Mesodermal cell (in vitro differentiated cells): ENCODE measurements at regions not wholly inside any gene's neighbourhood (a gene's known extent, or its start where the extent isn't known, plus 50 kb on each side); places are given as distances from the start of the nearest gene placed in this dataset.
"Not testable (repeated sequence)": the region's sequence is repeated elsewhere in the genome, so short reads cannot be mapped to it uniquely, and the experiment has no call there.

ENCODE experiments used
- H3K27ac ChIP-seq: 2 replicates; pipeline ENCODE4 v1.7.0; 2013; ENCODE audit warnings: mild to moderate bottlenecking, low read depth, low read length, moderate library complexity; ENCODE audit not compliant: severe bottlenecking
- H3K36me3 ChIP-seq: 2 replicates; pipeline ENCODE4 v1.7.1; 2013; ENCODE audit warnings: mild to moderate bottlenecking, low read length, moderate library complexity; ENCODE audit not compliant: control insufficient read depth, insufficient read depth
- H3K4me1 ChIP-seq: one replicate; pipeline ENCODE4 v1.7.1; 2013; ENCODE audit warnings: mild to moderate bottlenecking, low read length; ENCODE audit not compliant: insufficient read depth, control insufficient read depth, poor library complexity, severe bottlenecking
- H3K4me3 ChIP-seq: 2 replicates; pipeline ENCODE4 v1.7.0; 2013; ENCODE audit warnings: low read length, control low read depth, mild to moderate bottlenecking; ENCODE audit not compliant: insufficient read depth, poor library complexity, severe bottlenecking; ENCODE audit errors: extremely low read depth
- H3K9me3 ChIP-seq: 2 replicates; pipeline ENCODE4 v1.7.1; 2013; ENCODE audit warnings: mild to moderate bottlenecking, low read length, moderate library complexity; ENCODE audit not compliant: control insufficient read depth
- WGBS, 2 experiments: methylation state at CpG; one replicate each; pipeline ENCODE4 v1.1.5; 2013; ENCODE audit warnings: missing lambda C conversion rate in 2 of 2; ENCODE audit not compliant: insufficient coverage in 2 of 2; 5-methylcytosine and 5-hydroxymethylcytosine counted together

DNA sequence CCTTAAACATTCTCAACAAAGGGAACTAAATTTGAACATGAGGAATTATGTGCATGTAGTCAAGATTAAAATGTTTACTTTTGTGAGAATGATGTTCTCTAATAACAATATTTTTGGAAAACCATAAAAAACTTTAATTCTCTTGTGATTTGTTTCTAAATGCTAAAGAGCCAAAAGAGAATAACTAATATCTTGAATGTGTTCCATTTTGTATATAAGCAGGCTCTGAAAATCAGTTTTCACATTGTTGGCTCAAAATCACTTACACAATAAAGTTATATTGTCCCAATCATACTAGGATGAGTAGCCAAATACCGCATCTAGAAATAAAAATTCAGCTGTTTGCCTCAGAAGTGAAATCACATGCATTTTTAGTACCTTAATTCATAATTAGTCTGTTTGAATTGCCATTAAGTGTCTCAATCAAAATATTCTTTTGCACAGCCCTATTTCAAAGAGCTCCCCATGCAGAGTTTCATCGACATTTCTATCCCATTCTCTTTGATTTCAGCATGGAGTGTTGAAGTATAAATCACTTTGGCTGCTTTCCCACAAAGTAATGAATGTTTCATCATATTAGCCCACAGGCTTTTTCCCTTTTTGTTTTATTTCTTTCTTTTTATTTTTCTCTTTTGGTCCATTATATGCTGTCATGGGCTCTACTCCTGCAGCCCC is 420.3 kb upstream of the POM121L12 start:
- Histone ChIP-seq H3K36me3 (no peaks in the 10 kb centered on the region), H3K4me3 (no peak overlapping the region), H3K27ac (no peak overlapping the region), H3K4me1 (no peaks in the 10 kb centered on the region), H3K9me3 (no peaks in the 10 kb centered on the region)
- 88% methylated on average over 2 of the region's 2 CpGs; no CpG with 5 or more reads in 1 of the 2 experiments for WGBS, 2 experiments

DNA sequence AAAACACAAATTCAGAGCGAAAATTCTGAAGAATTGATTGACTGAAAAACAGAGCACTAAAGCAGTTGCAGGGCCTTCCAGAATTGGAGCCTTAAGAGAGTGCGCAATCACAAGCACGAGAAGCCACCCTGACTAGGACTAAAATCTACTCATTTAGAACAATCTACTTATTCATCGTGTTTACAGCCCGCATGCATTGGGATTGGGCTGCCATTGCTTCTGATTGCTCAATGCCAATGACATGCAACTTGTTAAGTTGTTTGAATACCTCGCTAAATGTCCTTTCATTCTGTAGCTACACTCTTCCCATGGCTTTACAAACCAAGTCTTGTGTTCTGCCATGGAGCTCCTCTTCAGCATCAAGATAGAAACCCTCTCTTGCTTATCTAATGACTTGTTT is 425.9 kb upstream of the POM121L12 start:
- no peaks in the 10 kb centered on the region for H3K36me3 ChIP-seq
- no peak overlapping the region for H3K27ac ChIP-seq
- no peaks in the 10 kb centered on the region for H3K4me1 ChIP-seq
- no peaks in the 10 kb centered on the region for H3K9me3 ChIP-seq
- 88% methylated on average over 4 to 6 of the region's 6 CpGs for WGBS, 2 experiments
- H3K4me3 ChIP-seq: no peak overlapping the region

DNA sequence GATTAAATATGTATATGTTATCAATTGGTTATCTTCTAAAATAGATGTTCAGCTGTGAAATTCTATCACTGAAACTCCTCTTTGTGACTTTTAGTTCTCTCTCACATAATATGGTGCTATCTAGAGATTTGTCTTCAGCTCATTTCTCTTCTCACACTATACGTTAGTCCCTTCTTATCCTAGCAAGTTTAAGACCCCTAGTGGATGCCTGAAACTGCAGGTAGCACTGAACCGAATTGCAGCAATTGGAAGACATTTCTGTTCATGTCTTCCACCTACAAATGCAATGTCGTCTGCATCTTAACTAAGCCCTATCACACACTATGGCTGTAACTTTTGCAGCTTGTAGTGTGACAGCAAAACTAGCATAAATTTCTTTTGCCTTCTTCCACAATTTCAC is 442.7 kb upstream of the POM121L12 start:
- no peaks in the 10 kb centered on the region for H3K36me3 ChIP-seq
- H3K27ac ChIP-seq: no peak overlapping the region
- peaks cover 11% of the 10 kb centered on the region for H3K9me3 ChIP-seq
- no peak overlapping the region for H3K4me3 ChIP-seq
- H3K4me1 ChIP-seq: no peaks in the 10 kb centered on the region
- 70 to 73% methylated on average over 3 of the region's 3 CpGs for whole genome bisulfite sequencing, 2 experiments

DNA sequence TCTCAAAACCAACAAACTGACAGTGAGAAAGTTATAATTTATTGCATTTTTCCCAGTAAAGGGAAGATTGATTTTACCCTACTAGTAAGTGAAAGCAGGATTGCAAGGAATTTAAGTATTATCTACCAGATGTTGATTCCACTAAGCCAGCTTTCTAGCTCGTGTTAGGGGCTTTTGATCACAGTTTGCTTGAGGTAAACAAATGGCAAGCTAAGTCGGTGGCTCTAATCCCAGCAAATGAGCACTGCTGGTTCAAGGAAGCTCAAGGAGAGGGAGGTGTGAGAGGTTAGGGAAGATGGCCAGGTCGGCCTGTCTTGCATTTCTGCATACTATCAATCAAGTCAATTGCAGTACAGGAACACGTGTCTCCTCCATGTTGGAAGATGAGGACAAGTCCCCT is 448.7 kb upstream of the POM121L12 start:
- Histone ChIP-seq H3K4me1 (no peaks in the 10 kb centered on the region), H3K27ac (no peak overlapping the region), H3K36me3 (no peaks in the 10 kb centered on the region), H3K4me3 (no peak overlapping the region), H3K9me3 (no peaks in the 10 kb centered on the region)
- 27 to 37% methylated on average over 2 to 3 of the region's 4 CpGs for WGBS, 2 experiments

DNA sequence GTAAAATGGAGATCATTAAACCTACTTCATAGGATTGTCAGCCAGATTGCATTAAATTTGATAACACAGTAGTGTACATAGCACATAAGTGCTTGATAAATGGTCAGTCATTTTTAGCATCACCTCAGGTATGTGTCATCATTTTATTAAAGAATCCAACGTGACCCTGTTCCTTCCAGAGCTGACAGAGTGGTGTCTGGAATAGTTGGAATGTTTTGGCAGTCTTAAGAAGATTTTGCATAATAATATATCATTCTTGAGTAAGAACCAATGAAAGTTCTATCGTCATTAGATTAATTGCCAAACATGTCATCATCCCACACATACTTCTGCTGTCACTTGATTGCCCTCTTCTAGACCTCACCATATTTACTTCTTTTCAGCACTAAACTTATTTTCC is 451.4 kb upstream of the POM121L12 start:
- H3K9me3 ChIP-seq: no peaks in the 10 kb centered on the region
- no peaks in the 10 kb centered on the region for H3K4me1 ChIP-seq
- no peak overlapping the region for H3K4me3 ChIP-seq
- WGBS, 2 experiments: 63 to 80% methylated on average over 1 of the region's 2 CpGs
- no peak overlapping the region for H3K27ac ChIP-seq
- H3K36me3 ChIP-seq: no peaks in the 10 kb centered on the region

DNA sequence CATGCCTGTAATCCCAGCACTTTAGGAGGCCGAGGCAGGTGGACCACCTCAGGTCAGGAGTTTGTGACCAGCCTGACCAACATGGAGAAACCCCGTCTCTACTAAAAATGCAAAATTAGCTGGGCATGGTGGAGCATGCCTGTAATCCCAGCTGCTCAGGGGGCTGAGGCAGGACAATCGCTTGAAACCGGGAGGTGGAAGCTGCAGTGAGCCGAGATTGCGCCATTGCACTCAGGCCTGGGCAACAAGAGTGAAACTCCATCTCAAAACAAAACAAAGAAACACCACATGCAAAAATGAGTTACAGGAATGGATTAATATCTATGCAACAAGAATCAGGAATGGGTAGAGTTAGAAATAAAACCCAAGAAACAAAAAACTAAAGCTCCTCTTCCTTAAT is 462.3 kb upstream of the POM121L12 start:
- H3K4me3 ChIP-seq, H3K4me1 ChIP-seq, H3K27ac ChIP-seq, H3K36me3 ChIP-seq, H3K9me3 ChIP-seq: not testable (repeated sequence)
- WGBS, 2 experiments: 81 to 95% methylated on average over 2 to 4 of the region's 6 CpGs

DNA sequence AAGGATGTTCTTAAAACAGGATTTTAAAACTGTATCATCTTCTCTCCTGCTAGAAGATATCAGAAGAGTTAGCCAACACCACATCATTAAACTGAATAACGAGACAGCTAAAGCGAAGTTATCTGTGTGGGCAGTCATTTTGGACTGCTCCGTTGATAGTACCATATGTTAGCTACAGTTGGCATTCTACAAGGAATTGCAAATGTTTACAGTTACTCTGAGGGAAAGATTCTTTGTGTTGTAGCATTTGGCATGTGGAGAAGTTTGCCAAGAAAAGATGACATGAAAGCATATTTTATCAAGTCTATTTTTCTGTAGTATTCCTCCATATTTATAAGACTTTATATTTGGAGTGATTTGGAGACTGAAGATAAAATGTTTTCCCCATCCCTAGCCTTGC is 464.4 kb upstream of the POM121L12 start:
- Histone ChIP-seq H3K36me3 (no peaks in the 10 kb centered on the region), H3K4me1 (no peaks in the 10 kb centered on the region), H3K4me3 (no peak overlapping the region), H3K9me3 (no peaks in the 10 kb centered on the region), H3K27ac (no peak overlapping the region)
- WGBS, 2 experiments: 94% methylated on average over 3 of the region's 3 CpGs; no CpG with 5 or more reads in 1 of the 2 experiments

DNA sequence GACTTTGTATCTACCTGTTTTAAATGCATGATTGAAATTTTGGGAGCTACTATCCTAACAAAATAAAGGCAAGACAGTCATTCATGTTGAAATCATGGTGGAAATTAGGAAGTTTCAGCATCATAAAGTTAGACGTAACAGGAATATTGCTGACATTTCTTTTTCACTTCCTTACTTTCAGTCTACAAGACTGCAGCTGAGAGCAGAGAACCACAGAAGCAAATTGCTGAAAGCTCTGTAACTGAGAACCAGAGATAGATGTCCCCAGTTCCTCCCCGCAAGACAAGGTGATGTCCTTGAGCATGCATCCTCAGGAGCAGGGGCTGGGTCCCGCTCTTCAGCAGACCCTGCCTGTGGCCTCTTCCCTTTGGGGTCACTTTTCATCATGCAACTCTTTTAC is 466.3 kb upstream of the POM121L12 start:
- Histone ChIP-seq H3K9me3 (no peaks in the 10 kb centered on the region), H3K27ac (no peak overlapping the region), H3K4me3 (no peak overlapping the region), H3K36me3 (no peaks in the 10 kb centered on the region), H3K4me1 (no peaks in the 10 kb centered on the region)
- 63 to 67% methylated on average over 2 of the region's 3 CpGs for WGBS, 2 experiments

DNA sequence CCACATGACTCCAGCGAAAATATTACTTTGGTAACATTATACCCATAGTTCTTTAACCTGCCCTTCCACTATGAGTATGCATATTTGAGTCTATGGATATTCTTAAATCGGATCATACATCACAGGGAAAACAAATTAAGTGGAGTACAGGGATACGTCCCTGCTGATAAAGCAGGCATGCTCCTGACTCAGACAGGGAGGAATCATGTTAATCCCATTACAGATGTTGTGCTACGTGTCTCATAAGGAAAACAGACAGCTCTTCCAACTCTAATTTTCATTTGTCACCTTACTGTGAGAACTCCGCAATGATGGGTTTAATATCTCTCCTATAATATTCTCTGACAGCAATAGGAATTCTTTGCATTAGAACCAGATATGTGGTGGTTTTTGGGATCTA is 469.5 kb upstream of the POM121L12 start:
- 84 to 87% methylated on average over 2 to 3 of the region's 5 CpGs for WGBS, 2 experiments
- Histone ChIP-seq H3K9me3 (no peaks in the 10 kb centered on the region), H3K36me3 (no peaks in the 10 kb centered on the region), H3K4me1 (no peaks in the 10 kb centered on the region), H3K4me3 (no peak overlapping the region), H3K27ac (no peak overlapping the region)

DNA sequence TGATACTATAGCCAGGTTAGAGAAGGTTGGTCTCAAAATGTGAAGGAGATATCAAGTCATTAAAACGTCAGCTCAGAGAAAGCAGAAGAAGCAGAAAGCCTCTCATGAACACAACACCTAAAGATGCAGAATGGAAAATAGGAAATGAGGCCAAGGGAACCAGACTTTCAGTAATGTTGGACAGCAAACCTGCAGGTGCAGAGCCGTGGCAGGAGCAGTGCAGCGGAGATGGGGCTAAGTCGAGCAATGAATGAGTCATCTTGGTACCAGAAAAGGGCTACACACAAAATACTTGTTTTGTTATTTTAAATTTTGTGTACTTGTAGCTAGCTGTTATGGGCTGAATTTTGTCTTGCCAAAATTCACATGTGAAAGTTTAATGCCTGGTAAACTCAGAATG is 479.6 kb upstream of the POM121L12 start:
- no peaks in the 10 kb centered on the region for H3K4me1 ChIP-seq
- WGBS, 2 experiments: 73% methylated on average over 4 of the region's 4 CpGs; no CpG with 5 or more reads in 1 of the 2 experiments
- no peaks in the 10 kb centered on the region for H3K36me3 ChIP-seq
- H3K4me3 ChIP-seq: no peak overlapping the region
- no peak overlapping the region for H3K27ac ChIP-seq
- no peaks in the 10 kb centered on the region for H3K9me3 ChIP-seq

DNA sequence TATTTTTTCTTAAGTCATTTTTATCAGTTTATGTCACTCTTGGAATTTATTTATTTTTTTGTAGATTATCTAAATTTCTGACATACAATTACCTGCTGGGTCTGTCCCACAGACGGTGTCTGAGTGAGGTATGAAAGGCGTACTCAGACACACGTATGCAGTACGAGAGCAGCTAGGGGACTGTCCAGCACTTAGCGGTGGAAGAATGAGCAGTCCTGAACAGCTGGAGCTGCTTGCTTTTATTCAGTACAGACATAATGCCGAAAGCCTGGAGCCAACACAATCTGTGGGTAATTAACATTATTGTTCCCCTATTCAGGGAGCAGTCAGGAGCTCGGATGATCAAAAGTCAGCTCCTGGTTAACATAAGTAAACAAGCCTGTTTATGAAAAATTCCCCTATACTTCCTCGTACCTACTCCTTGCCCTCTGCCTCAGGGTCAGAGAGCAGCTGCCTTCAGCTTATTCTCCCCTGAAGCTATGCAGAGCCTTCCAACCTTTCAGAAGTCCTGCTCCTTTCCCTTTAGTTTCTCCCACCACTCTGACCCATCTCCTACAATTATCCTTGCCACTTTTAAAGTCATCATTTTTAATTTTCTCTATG is 488.0 kb upstream of the POM121L12 start:
- no peaks in the 10 kb centered on the region for H3K9me3 ChIP-seq
- no peaks in the 10 kb centered on the region for H3K4me1 ChIP-seq
- WGBS, 2 experiments: 71 to 75% methylated on average over 6 to 8 of the region's 8 CpGs
- H3K36me3 ChIP-seq: no peaks in the 10 kb centered on the region
- H3K4me3 ChIP-seq: no peak overlapping the region
- no peak overlapping the region for H3K27ac ChIP-seq
